Stimulated activated memory B cell treated with anti-CD40 and anti-IgM and Interleukin-4, amounts not matched to agents 10 μg/mL and 1 μg/mL and 100 μg/mL, for 72 hours (primary cell): ENCODE measurements at regions not wholly inside any gene's neighbourhood (a gene's known extent, or its start where the extent isn't known, plus 50 kb on each side); places are given as distances from the start of the nearest gene placed in this dataset.
A peak's percentile ranks its signal among the peaks of the same experiment; 100 is the strongest.

Source experiments
- ATAC-seq: fragments of 150-1000 bp; cut with Tn5 transposase; 2 replicates; pipeline ENCODE4 v1.10.0; 2021
- H3K27ac Mint-ChIP-seq: one replicate; pipeline ENCODE4 v1.8.0; 2022; ENCODE audit warnings: mild to moderate bottlenecking, mixed read lengths
- H3K27me3 Mint-ChIP-seq: one replicate; pipeline ENCODE4 v1.8.0; 2022; ENCODE audit warnings: mixed read lengths
- H3K36me3 Mint-ChIP-seq: one replicate; pipeline ENCODE4 v1.8.0; 2022; ENCODE audit warnings: mixed read lengths
- H3K4me1 Mint-ChIP-seq: one replicate; pipeline ENCODE4 v1.8.0; 2022; ENCODE audit warnings: mixed read lengths
- H3K4me3 Mint-ChIP-seq: one replicate; pipeline ENCODE4 v1.8.0; 2022; ENCODE audit warnings: mild to moderate bottlenecking, moderate library complexity, mixed read lengths
- H3K9me3 Mint-ChIP-seq: one replicate; pipeline ENCODE4 v1.8.0; 2022; ENCODE audit warnings: mixed read lengths

- Mint-ChIP-seq H3K4me1 (no peaks in the 10 kb centered on the region), H3K4me3 (no peak overlapping the region), H3K27me3 (no peaks in the 10 kb centered on the region), H3K27ac (no peak overlapping the region), H3K36me3 (no peaks in the 10 kb centered on the region), H3K9me3 (no peaks in the 10 kb centered on the region)
- ATAC-seq, result no peak
Observed at GRCh38 chr1:239951511-239952140, 140.1 kb upstream of the FMN2 start.

- no peaks in the 10 kb centered on the region for H3K9me3 Mint-ChIP-seq
- no peak for ATAC-seq
- no peaks in the 10 kb centered on the region for H3K4me1 Mint-ChIP-seq
- no peak overlapping the region for H3K4me3 Mint-ChIP-seq
- H3K36me3 Mint-ChIP-seq, result no peaks in the 10 kb centered on the region
- H3K27me3 Mint-ChIP-seq, result no peaks in the 10 kb centered on the region
- no peak overlapping the region for H3K27ac Mint-ChIP-seq
Observed at GRCh38 chr1:239952348-239953308, 139.1 kb upstream of the FMN2 start.

GRCh38 chr1:239954836-239955235 is 136.8 kb upstream of the FMN2 start:
- no peaks in the 10 kb centered on the region for H3K27me3 Mint-ChIP-seq
- ATAC-seq, result no peak
- H3K4me3 Mint-ChIP-seq, result no peak overlapping the region

GRCh38 chr1:239955431-239955830 is 136.3 kb upstream of the FMN2 start:
- no peak overlapping the region for H3K4me3 Mint-ChIP-seq
- H3K4me1 Mint-ChIP-seq, result no peaks in the 10 kb centered on the region
- H3K9me3 Mint-ChIP-seq, result peaks cover 2% of the 10 kb centered on the region
- no peaks in the 10 kb centered on the region for H3K27me3 Mint-ChIP-seq
- no peaks in the 10 kb centered on the region for H3K36me3 Mint-ChIP-seq
- no peak for ATAC-seq
- H3K27ac Mint-ChIP-seq, result no peak overlapping the region

More at GRCh38 chr1:239954836-239955235, 136.8 kb upstream of the FMN2 start:
- H3K27ac Mint-ChIP-seq, result no peak overlapping the region
- H3K4me1 Mint-ChIP-seq, result no peaks in the 10 kb centered on the region
- peaks cover 2% of the 10 kb centered on the region for H3K9me3 Mint-ChIP-seq
- no peaks in the 10 kb centered on the region for H3K36me3 Mint-ChIP-seq

GRCh38 chr1:239956263-239956662 is 135.4 kb upstream of the FMN2 start:
- no peaks in the 10 kb centered on the region for H3K4me1 Mint-ChIP-seq
- H3K27me3 Mint-ChIP-seq, result no peaks in the 10 kb centered on the region

GRCh38 chr1:239958063-239958462 is 133.6 kb upstream of the FMN2 start:
- H3K36me3 Mint-ChIP-seq, result no peaks in the 10 kb centered on the region
- peaks cover 2% of the 10 kb centered on the region for H3K9me3 Mint-ChIP-seq
- peak; percentile 9 for ATAC-seq
- H3K4me3 Mint-ChIP-seq, result no peak overlapping the region
- no peak overlapping the region for H3K27ac Mint-ChIP-seq
- H3K27me3 Mint-ChIP-seq, result no peaks in the 10 kb centered on the region
- no peaks in the 10 kb centered on the region for H3K4me1 Mint-ChIP-seq

More at GRCh38 chr1:239956263-239956662, 135.4 kb upstream of the FMN2 start:
- Mint-ChIP-seq H3K9me3 (peaks cover 2% of the 10 kb centered on the region), H3K27ac (no peak overlapping the region), H3K36me3 (no peaks in the 10 kb centered on the region), H3K4me3 (no peak overlapping the region)
- ATAC-seq, result no peak

GRCh38 chr1:239960366-239960765 is 131.3 kb upstream of the FMN2 start:
- no peak overlapping the region for H3K4me3 Mint-ChIP-seq
- no peaks in the 10 kb centered on the region for H3K27me3 Mint-ChIP-seq
- ATAC-seq, result no peak
- no peaks in the 10 kb centered on the region for H3K4me1 Mint-ChIP-seq
- H3K9me3 Mint-ChIP-seq, result peaks cover 6% of the 10 kb centered on the region
- H3K27ac Mint-ChIP-seq, result no peak overlapping the region
- no peaks in the 10 kb centered on the region for H3K36me3 Mint-ChIP-seq

GRCh38 chr1:239963856-239964255 is 127.8 kb upstream of the FMN2 start:
- Mint-ChIP-seq H3K27me3 (no peaks in the 10 kb centered on the region), H3K36me3 (no peaks in the 10 kb centered on the region), H3K4me1 (no peaks in the 10 kb centered on the region), H3K4me3 (no peak overlapping the region), H3K27ac (no peak overlapping the region), H3K9me3 (peaks cover 6% of the 10 kb centered on the region)
- ATAC-seq, result no peak

- Mint-ChIP-seq H3K27ac (no peak overlapping the region), H3K4me3 (no peak overlapping the region), H3K36me3 (no peaks in the 10 kb centered on the region), H3K9me3 (peaks cover 21% of the 10 kb centered on the region), H3K4me1 (no peaks in the 10 kb centered on the region), H3K27me3 (no peaks in the 10 kb centered on the region)
- ATAC-seq, result no peak
Observed at GRCh38 chr1:239976130-239976968, 115.3 kb upstream of the FMN2 start.

- ATAC-seq, result no peak
- no peak overlapping the region for H3K4me3 Mint-ChIP-seq
- no peaks in the 10 kb centered on the region for H3K4me1 Mint-ChIP-seq
- no peak overlapping the region for H3K27ac Mint-ChIP-seq
- H3K27me3 Mint-ChIP-seq, result no peaks in the 10 kb centered on the region
- H3K9me3 Mint-ChIP-seq, result peaks cover 21% of the 10 kb centered on the region
- no peaks in the 10 kb centered on the region for H3K36me3 Mint-ChIP-seq
Observed at GRCh38 chr1:239977416-239977815, 114.3 kb upstream of the FMN2 start.

GRCh38 chr1:239979456-239979855 is 112.2 kb upstream of the FMN2 start:
- Mint-ChIP-seq H3K36me3 (no peaks in the 10 kb centered on the region), H3K4me1 (no peaks in the 10 kb centered on the region), H3K9me3 (peaks cover 26% of the 10 kb centered on the region), H3K4me3 (no peak overlapping the region), H3K27me3 (no peaks in the 10 kb centered on the region), H3K27ac (no peak overlapping the region)
- ATAC-seq, result no peak

- no peak for ATAC-seq
- peaks cover 20% of the 10 kb centered on the region for H3K9me3 Mint-ChIP-seq
- no peaks in the 10 kb centered on the region for H3K27me3 Mint-ChIP-seq
- H3K36me3 Mint-ChIP-seq, result no peaks in the 10 kb centered on the region
- no peak overlapping the region for H3K4me3 Mint-ChIP-seq
- H3K4me1 Mint-ChIP-seq, result no peaks in the 10 kb centered on the region
- H3K27ac Mint-ChIP-seq, result no peak overlapping the region
Observed at GRCh38 chr1:239982762-239983161, 108.9 kb upstream of the FMN2 start.

GRCh38 chr1:239985044-239985443 is 106.6 kb upstream of the FMN2 start:
- ATAC-seq, result no peak
- Mint-ChIP-seq H3K9me3 (peaks cover 9% of the 10 kb centered on the region), H3K27me3 (no peaks in the 10 kb centered on the region), H3K4me3 (no peak overlapping the region), H3K36me3 (no peaks in the 10 kb centered on the region), H3K27ac (no peak overlapping the region), H3K4me1 (no peaks in the 10 kb centered on the region)

- H3K9me3 Mint-ChIP-seq, result peaks cover 7% of the 10 kb centered on the region
- ATAC-seq, result no peak
- no peaks in the 10 kb centered on the region for H3K36me3 Mint-ChIP-seq
- no peak overlapping the region for H3K27ac Mint-ChIP-seq
- no peaks in the 10 kb centered on the region for H3K27me3 Mint-ChIP-seq
- H3K4me1 Mint-ChIP-seq, result no peaks in the 10 kb centered on the region
- no peak overlapping the region for H3K4me3 Mint-ChIP-seq
Observed at GRCh38 chr1:239987103-239987745, 104.5 kb upstream of the FMN2 start.

- Mint-ChIP-seq H3K27ac (no peak overlapping the region), H3K9me3 (peaks cover 4% of the 10 kb centered on the region), H3K4me1 (no peaks in the 10 kb centered on the region), H3K4me3 (no peak overlapping the region), H3K36me3 (no peaks in the 10 kb centered on the region), H3K27me3 (peaks cover under 1% of the 10 kb centered on the region)
- no peak for ATAC-seq
Observed at GRCh38 chr1:239989990-239990389, 101.7 kb upstream of the FMN2 start.
